ENCODE measurements at regions not wholly inside any gene's neighbourhood (a gene's known extent, or its start where the extent isn't known, plus 50 kb on each side); places are given as distances from the start of the nearest gene placed in this dataset.

DNA sequence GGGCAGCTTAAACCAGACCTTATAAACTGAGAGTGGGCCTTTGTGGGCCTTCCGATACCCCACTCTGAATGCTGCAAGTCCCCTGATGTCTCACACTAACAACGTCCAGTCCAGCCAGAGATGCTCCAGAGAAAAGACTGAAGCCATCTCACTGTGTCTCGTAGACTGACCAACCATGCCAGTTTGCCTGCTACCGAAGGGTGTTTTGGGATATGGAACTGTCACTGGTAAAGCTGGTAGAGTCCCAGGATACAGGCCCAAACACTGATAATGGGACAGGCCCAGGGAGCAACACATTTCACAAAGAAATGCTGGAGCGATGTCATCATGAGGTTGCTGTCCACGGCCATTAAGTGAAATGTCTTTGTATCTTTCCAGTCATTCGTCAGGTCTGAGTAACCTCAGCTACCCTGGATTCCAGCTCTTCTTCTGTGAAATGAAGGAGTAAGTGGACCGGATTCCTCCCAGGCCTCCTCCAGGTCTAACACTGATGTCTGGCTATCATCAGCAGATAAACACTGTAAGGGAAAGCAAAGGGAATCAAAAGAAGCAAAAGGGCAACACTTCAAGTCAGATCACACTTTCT, 81.6 kb downstream of the SLC5A7 start:
- DNase-seq (ENCODE audit: low read depth in 4 of 4, low spot score in 2 of 4), result no peak

DNA sequence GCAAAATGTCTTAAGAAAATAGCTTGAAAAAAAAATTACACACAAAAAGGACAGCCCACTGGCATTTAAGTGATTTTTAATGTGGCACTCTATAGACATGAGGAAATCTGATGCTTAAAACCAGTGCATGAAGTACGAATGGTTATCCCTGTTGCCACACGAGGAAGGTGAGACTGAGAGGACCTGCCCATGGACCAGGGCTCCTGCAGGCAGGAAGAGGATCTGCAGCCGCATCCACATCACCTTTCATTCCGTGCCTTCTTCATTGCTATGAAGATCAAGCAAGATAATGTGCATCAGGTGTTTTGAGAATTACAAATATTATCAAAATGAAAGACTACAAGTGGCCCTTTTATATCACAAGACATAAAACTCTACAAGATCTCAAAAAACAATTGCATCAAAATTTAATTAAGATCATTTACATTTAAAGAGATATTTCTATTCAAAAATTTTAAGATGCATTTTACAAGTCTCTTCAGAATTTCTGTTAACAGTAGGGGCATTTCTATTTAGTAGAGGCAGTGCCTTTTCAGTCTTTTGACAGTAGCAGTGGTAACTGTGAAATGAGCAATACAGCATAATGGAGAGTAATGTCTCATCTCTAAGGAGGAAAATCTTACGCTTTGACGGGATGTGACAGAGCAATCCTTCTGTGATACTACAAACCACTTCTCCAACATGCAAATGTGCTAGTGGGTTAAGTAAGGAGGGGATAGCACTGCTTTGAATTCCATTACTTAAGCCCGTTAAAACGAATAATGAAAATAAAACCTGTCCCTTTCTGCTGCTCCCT, 83.4 kb downstream of the SLC5A7 start:
- DNase-seq (ENCODE audit: low read depth in 4 of 4, low spot score in 2 of 4), result no peak

DNA sequence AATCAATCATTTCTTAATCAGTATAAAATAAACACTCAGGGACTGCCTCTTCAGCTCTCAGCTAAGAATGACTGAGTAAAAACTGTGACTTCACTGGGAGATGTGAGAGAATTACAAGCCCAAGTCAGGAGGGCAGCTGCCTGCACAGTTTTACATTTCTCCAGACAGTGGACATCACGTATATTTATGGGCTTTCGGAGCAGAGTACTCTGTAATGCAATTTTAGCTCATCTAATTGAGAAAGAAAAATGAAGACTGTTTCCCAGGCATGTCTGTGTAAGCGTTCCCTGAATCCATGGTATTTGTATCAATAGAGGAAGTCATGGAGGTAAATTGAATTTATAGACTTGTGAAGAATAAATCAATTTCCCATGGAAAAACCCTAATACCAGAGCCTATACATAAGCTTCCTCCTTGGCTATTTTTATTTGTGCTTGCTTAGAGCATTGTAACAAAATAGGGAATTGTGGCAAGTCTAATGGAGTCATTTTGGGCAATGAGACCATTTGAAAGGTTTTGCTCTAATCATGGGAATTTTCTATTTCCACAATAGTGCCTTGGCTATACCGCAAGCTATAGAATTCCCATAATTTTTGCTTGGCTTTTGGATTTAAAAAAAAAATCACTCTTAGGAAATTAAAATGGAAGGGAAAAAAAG, 87.2 kb downstream of the SLC5A7 start:
- no peak for DNase-seq (ENCODE audit: low read depth in 4 of 4, low spot score in 2 of 4)

DNA sequence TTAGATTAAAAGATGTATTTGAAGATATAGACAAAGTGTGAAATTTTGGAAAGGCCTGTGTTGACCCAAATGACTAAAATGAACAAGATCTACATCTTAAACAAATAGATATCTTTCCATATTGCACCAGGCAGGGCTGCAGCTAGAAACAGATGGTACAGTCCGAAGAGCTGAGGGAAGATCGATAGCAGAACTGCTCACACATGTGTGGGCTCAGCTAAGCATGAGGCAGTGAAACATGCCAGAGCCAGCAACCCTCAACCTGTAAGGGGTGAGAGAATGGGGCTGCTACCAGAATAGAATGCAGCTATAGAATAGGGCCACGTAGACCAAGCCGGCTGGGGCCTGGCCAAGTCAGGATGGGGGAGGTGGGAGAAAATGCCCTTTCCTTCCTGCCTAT, 87.8 kb downstream of the SLC5A7 start:
- DNase-seq (ENCODE audit: low read depth in 4 of 4, low spot score in 2 of 4), result no peak

DNA sequence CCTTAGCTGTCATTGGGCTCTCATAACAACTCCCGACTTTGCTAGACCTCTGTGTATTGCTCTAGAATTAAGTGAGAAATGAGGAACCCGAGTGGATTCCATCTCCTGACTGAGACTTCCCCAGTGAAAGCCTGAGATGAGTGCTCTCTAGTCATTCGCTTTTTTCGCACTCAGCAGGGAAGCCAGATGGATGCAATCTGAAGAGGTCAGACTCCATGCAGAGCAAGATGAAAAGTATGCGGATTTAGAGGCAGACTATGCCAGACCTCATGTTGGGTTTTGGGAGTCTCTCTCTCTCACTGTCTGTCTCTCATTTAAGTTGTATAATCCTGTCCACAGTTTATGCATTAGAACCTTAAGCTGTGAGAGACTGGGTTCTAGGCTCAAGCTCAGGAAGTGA, 88.6 kb downstream of the SLC5A7 start:
- no peak for DNase-seq (ENCODE audit: low read depth in 4 of 4, low spot score in 2 of 4)

DNA sequence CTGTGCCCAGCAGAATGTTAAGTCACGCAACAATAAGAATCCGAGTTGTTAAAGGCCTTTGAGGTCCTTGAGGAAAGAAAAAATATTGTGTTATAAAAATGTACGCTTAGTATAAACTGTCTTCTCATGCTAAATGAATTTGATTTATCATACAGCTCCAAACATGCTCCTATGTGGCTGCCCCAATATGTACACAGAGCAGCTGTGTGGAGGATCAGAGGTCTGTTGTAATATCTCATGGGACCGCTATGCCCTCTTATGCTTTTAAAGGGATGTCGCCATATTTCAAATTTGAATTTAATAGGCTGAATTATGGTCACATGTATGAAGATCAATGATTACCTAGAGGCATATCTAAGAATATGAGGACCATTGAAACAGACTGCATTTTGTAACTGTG, 90.2 kb downstream of the SLC5A7 start:
- DNase-seq (ENCODE audit: low read depth in 4 of 4, low spot score in 2 of 4), result no peak

DNA sequence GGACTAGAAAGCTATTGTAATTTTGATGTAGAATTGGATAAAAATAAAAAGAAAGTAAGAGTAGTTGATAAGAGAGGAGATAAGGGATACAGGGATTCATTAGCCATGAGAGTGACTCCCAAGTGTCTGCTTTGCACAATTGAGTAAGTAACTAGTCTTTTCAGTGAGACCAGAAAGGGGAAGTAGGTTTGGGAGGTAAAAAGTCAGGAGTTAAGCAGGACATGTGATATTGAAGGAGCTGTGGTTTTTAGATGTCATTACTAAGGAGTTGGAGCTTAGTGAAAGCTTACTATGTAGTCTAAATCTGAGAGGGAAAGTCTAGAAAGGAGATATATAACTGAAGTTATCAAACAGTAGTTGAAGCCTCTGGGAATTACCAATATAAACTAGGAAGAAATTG, 93.4 kb downstream of the SLC5A7 start:
- DNase-seq (ENCODE audit: low read depth in 4 of 4, low spot score in 2 of 4), result no peak

DNA sequence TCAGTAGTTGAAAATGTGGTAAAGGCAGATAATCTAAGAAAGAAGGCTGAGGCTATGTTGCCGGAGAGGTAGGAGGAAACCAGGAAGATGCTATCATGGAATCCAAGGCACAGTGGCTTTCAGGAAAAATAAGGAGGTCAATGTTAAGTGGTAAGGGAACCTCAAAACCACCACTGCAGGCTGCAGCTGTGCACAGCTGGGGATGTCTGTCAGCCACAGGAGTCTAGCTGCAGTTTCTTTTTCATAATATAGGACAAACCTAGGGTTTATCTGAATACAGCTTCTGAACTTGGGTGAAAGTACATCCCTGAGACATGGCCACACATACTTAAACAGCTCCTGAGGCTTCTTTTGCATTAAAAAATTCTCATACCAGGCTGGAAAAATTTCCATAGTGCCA, 93.9 kb downstream of the SLC5A7 start:
- no peak for DNase-seq (ENCODE audit: low read depth in 4 of 4, low spot score in 2 of 4)

DNA sequence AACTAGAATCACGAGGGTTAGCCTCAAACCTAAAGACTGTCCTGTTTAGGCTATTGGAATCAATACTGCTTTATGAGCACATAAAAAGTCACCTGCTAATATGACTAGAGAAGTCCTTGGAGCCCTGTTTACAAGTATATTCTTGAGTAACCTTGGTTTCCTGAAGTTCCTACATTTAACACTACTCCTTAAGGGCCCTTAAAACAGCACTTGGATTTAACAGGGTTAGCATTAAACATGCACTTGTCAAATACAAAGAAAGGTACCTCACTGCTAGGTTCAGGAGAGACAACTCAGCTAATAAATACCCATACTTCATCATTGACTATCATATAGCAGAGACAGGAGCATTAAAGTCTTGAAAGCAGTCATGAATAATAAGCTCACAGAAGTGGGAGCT, 96.7 kb downstream of the SLC5A7 start:
- DNase-seq (ENCODE audit: low read depth in 4 of 4, low spot score in 2 of 4), result no peak

DNA sequence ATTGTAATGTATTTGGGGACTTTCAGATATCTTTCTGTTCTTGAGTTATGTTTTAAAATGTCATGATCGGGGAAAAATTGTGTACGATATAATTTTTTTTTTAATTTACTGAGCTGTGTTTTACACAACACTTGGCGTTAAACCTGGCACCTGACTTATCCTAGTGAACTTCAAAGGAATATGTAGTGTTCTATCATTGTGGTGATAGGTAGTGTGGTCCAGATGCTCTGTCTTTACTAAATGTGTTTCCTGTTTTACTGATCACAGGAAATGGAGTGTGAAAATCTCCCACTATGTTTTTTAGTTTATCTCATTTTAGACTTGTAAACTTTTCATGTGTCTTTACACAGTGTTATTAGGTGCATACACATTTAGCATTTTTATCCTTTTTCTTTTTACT, 98.0 kb downstream of the SLC5A7 start:
- no peak for DNase-seq (ENCODE audit: low read depth in 4 of 4, low spot score in 2 of 4)

DNA sequence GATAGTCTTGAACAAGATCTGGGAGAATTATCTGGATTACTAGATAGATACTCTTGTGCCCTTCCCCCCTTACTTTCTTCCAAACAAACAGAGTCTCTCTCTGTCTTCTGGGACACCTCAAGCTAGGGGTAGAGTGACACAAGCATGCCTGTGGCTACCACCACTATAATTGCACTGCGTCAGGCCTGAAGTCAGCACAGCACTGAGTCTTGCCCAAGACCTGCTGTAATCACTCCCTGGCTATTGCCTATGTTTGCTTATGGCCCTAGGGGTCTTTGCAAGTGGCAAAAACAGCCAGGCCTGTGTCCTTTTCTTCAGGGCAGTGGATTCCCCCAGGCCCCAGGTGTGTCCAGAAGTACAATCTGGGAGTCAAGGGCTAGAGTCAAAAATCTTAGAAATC, 106.6 kb downstream of the SLC5A7 start:
- DNase-seq (ENCODE audit: low read depth in 4 of 4, low spot score in 2 of 4), result no peak

DNA sequence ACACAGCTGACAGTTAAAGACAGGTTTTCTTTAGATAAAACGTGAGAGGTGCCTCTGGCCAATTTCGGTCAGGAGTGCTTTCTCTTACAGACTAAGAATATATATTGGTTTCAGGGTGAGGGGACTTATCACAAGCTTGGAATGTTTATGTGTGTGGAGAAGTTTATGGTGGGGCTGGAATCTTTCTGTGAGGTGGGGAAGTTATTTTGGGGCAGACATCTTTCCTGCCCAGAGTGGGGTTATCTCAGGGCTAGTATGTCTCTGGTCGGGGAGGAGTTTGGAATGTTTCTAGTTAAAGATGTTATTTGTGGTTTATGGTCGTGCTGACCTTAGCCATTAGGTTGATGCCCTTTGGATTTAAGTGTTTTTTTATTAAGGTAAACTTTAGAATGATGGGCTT, 115.2 kb downstream of the SLC5A7 start:
- no peak for DNase-seq (ENCODE audit: low read depth in 4 of 4, low spot score in 2 of 4)

DNA sequence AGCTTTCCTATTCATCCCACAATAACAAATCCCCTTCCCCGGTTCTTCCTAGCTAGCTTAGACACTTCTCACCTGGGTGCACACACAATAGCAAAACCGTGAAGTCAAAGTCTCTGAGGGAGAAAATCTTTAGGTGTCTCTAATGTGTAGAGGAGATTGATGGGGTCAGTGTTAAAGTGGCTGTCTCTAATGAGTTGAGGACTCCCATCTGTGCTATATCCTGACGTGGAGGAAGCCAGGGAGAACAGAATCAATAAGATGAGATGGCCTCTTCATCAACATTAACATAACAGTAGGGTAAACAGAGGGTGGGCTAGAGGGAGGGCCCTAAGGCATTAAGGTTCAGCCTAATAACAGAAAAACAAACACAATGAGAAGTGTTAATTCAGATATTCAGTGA, 120.4 kb downstream of the SLC5A7 start:
- DNase-seq (ENCODE audit: low read depth in 4 of 4, low spot score in 2 of 4), result no peak

DNA sequence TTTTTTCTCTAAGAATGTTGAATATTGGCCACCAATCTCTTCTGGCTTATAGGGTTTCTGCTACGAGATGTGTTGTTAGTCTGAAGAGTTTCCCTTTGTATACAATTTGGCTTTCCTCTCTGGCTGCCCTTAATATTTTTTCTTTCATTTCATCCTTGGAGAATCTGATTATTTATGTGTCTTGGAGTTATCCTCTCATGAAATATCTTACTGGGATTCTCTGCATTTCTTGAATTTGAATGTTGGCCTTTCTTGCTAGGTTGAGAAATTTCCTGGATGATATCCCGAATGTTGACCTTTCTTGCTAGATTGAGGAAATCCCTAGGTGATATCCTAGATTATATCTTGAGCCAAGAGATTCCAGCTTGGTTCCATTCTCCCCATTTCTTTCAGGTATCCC, 125.6 kb downstream of the SLC5A7 start:
- no peak for DNase-seq (ENCODE audit: low read depth in 4 of 4, low spot score in 2 of 4)

DNA sequence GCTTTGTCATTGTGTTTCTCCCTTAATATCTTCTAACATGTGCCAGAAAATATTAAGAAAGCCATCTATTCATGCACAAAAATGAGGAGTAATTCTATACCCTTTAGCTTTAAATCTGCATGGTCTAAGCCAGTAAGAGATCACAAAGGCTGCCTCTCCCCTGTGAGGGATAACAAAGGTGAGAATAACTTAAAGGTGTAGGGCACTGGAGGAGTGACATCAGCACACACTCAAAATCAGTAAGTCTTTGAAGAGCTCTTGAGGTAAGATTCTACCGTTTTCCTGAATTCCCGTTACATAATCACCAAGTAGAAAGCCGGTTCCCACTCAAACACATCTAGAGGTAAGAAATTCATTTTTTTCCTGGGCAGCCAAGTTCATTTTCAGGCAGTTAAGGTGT, 123.9 kb upstream of the SULT1C3 start:
- no peak for DNase-seq (ENCODE audit: low read depth in 4 of 4, low spot score in 2 of 4)

DNA sequence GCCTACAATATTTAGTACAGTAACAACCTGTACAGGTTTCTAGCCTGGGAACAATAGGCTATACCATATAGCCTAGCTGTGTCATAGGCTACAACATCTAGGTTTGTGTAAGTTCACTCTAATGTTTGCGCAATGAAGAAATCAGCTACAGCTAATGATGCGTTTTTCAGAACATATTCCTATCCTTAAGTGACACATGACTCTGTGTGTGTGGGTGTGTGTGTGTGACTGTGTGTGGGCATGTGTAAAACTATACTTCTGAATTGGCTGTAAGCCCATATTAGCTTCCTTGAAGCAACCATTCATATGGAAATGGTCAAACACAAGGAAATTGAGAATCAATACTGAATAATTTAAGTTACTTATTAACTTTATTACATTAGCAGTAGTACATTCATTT, 120.8 kb upstream of the SULT1C3 start:
- no peak for DNase-seq (ENCODE audit: low read depth in 4 of 4, low spot score in 2 of 4)

DNA sequence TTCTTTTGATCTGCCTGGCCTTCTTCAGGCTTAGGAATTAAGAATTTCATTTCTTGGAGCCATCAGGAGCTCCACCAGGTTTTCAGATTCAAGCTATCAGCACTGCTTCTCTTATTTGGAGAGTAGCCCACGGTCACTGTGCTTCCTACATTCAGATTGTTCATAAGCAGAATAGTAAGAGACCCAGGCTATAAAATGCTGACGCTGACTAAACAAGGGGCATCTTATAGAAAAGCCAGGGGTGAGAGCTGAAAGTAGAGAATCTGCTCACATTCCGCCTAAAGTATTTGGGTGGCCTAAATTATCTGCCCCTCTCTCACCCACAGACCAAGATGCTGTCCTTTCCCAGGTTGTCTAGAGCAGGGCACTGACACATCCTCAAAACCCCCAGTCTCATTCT, 120.3 kb upstream of the SULT1C3 start:
- no peak for DNase-seq (ENCODE audit: low read depth in 4 of 4, low spot score in 2 of 4)

DNA sequence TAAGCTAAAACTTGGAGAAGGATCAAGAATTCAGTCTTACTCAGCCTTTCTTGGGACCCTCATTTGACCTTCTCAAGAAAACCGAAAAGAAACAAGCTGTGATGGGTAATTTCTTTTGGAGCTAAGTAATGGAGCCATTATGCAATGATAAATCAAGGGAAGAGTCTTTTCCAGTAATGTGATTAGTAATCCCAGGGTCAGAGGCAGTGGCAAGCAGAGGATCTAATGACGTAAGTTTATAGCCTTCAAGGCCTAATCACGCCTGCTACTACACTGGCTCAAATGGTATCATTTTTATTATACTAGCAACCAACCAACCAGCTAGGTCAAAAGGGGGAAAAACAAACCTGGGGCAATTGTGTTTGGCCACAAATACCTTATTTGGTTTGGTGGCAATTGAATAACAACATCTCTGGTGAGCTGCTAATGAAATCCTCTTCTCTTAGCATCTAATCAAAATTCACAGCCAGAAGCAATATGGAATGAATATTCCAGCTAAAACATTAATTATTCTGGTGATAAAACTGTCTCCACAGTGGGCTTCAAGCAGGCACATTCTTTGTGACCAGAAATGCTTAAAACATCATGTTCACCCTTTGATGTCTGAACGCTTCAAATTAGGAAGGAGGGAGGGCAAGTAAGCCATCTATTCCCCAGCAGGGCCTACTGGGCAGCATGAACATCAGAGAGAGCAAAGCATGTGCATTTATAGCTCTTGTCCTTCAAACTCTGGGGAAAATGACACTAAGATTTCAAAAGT, 114.9 kb upstream of the SULT1C3 start:
- DNase-seq (ENCODE audit: low read depth in 4 of 4, low spot score in 2 of 4), result no peak

DNA sequence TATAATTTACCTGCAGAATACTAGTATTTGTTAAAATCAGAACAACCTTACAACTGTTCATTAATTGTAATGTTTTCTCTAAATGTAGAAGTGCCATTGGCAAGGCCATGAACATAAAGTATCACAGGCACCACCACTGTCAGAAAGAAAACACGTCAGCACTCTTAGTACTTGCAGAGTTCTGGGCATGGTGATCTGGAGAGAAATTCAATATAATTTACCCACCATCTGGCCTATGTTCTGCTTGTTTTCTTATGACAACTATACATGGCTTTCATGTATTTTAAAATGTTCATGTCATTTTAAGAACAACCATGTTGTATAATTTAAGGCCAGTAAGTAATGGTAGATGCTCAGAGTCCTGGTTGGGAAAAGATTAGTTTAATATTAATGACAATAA, 114.2 kb upstream of the SULT1C3 start:
- DNase-seq (ENCODE audit: low read depth in 4 of 4, low spot score in 2 of 4), result no peak

DNA sequence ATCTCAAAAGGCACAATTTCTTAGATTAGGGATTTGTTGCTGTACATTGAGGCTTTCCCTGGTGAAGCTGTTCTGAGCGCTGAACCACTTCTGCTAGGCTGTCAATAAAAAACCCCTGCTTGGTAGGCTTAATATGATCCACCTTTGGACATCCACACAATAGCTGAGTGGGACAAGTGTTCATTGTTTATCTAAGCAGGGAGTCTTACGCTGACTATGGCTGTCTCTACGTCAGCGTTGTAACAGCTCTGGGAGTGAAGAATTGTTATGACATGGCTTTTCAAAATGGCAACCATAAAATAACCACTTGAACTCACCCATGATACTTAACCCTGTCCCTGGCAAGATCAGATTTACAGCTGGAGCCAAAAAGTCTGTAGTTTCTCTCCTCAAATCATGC, 111.5 kb upstream of the SULT1C3 start:
- DNase-seq (ENCODE audit: low read depth in 4 of 4, low spot score in 2 of 4), result no peak

DNA sequence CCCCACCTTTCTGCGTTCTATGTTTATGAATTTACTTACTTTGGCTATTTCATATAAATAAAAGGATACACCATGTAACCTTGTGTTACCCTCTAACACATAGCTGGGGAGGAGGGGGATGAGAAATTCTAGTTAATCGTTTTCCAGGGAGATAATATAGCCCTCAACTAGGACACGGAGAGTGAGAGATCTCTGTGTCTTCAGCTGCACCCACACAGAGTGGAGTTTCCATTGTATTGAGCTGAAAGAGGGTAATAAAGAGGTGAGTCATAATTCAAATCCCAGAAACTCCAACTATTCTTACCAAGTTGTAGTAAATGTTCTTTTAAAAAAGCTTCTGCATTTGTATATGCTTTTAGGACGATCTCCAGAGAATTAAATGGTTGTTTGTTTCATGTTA, 110.1 kb upstream of the SULT1C3 start:
- no peak for DNase-seq (ENCODE audit: low read depth in 4 of 4, low spot score in 2 of 4)

DNA sequence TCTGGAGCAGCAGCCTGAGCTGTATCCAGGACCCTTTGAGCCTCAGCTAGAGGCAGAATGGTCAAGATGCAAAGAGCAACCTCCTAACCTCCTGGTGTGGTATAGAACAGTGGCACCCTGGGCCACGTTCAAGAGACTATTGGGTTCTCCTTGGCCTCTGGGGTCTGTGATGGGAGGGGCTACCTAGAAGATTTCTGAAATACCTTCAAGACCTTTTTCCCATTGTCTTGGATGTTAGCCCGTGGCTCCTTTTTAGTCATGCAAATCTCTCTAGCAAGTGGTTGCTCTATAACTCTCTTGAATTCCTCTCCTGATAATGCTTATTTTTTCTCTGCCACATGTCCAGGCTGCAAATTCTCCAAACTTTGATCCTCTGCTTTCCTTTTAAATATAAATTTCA, 106.3 kb upstream of the SULT1C3 start:
- no peak for DNase-seq (ENCODE audit: low read depth in 4 of 4, low spot score in 2 of 4)
